ENCODE measurements at regions not wholly inside any gene's neighbourhood (a gene's known extent, or its start where the extent isn't known, plus 50 kb on each side); places are given as distances from the start of the nearest gene placed in this dataset.

GRCh38 chr7:50203521-50203920 is 101.0 kb upstream of the IKZF1 start:
- Mint-ChIP-seq H3K4me1 (peaks cover 50% of the 10 kb centered on the region), H3K4me3 (no peak overlapping the region), H3K27ac (no peak overlapping the region), H3K9me3 (no peaks in the 10 kb centered on the region), H3K27me3 (ENCODE audit: low read depth in 3 of 3) (peaks cover 0 to 11% (median 0%) of the 10 kb centered on the region in 3 donors), H3K36me3 (no peaks in the 10 kb centered on the region)
- Histone ChIP-seq H4K20me1 (ENCODE audit: insufficient read depth, low read length) (no peaks in the 10 kb centered on the region), H3K79me2 (ENCODE audit: insufficient read depth, low read length) (peaks cover 3% of the 10 kb centered on the region), H3K9ac (ENCODE audit: insufficient read depth, low read length, poor library complexity, severe bottlenecking) (no peak overlapping the region), H3K4me3 (replicated peaks in 1 of 3; ENCODE audit: low read depth in 2 of 3, low read length in 3 of 3) (no peak overlapping the region), H2AFZ (ENCODE audit: insufficient read depth, low read depth, low read length, poor library complexity, severe bottlenecking) (no peak overlapping the region), H3K4me2 (replicated peaks; ENCODE audit: extremely low read depth, low read length, poor library complexity, severe bottlenecking) (no peak overlapping the region), H3K36me3 (replicated peaks in 1 of 2; ENCODE audit: control insufficient read depth in 1 of 2, insufficient read depth in 2 of 2, low read length in 2 of 2) (no peaks in the 10 kb centered on the region), H3K27me3 (ENCODE audit: control insufficient read depth in 2 of 2, insufficient read depth in 2 of 2, low read length in 2 of 2) (no peaks in the 10 kb centered on the region), H3K27ac (ENCODE audit: low read depth in 1 of 2, low read length in 2 of 2) (no peak overlapping the region), H3K4me1 (ENCODE audit: control insufficient read depth in 1 of 2, insufficient read depth in 2 of 2, low read length in 2 of 2) (peaks cover 44 to 50% of the 10 kb centered on the region in 2 donors), H3K9me3 (replicated peaks in 1 of 2; ENCODE audit: control insufficient read depth in 1 of 2, insufficient read depth in 1 of 2, low read length in 2 of 2) (no peaks in the 10 kb centered on the region)
- intact Hi-C loops (cut with micrococcal nuclease), result loop anchor here in 1 of 2 donors (5.0 kb wide), 1 partner anchor 164 kb away; no protein-coding TSS in a partner anchor
- no peak for DNase-seq
- no CpG with 5 or more reads among the region's 4 CpGs for WGBS (ENCODE audit: insufficient coverage)
- TF ChIP-seq CTCF (IDR thresholded peaks at IDR 0.05), result no peak

DNA sequence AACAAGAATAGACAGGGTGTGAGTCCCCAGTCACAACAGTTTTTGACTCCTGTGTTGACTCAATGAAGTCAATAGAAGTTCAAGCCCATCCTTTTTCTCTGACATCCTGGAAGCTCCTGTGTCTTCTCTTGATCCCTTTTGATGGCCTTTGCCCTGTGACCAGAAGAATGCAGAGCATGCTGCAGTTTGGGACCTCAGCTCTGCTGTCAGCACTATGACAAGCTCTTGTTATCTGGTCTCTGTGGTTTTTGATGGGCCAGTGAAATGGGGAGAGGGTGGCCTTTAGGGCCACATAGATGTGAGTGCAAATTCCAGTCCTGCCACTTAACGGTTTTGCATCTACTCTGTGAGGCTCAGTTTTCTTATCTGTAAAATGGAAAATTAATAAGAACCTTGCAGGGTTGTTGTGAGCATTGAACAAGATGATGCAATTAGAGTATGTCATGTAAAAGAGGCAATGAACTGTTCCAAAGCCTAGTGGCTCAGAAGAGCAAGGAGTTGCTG is 102.4 kb upstream of the IKZF1 start:
- no peak overlapping the region for H3K4me3 Mint-ChIP-seq
- peaks cover 36% of the 10 kb centered on the region for H3K4me1 Mint-ChIP-seq
- Histone ChIP-seq H3K79me2 (ENCODE audit: insufficient read depth, low read length) (peaks cover 3% of the 10 kb centered on the region), H4K20me1 (ENCODE audit: insufficient read depth, low read length) (no peaks in the 10 kb centered on the region), H3K27me3 (ENCODE audit: control insufficient read depth in 2 of 2, insufficient read depth in 2 of 2, low read length in 2 of 2) (no peaks in the 10 kb centered on the region), H3K4me1 (ENCODE audit: control insufficient read depth in 1 of 2, insufficient read depth in 2 of 2, low read length in 2 of 2) (peaks cover 30 to 36% of the 10 kb centered on the region in 2 donors), H3K9ac (ENCODE audit: insufficient read depth, low read length, poor library complexity, severe bottlenecking) (no peak overlapping the region), H2AFZ (ENCODE audit: insufficient read depth, low read depth, low read length, poor library complexity, severe bottlenecking) (no peak overlapping the region), H3K9me3 (replicated peaks in 1 of 2; ENCODE audit: control insufficient read depth in 1 of 2, insufficient read depth in 1 of 2, low read length in 2 of 2) (no peaks in the 10 kb centered on the region), H3K27ac (ENCODE audit: low read depth in 1 of 2, low read length in 2 of 2) (no peak overlapping the region), H3K36me3 (replicated peaks in 1 of 2; ENCODE audit: control insufficient read depth in 1 of 2, insufficient read depth in 2 of 2, low read length in 2 of 2) (no peaks in the 10 kb centered on the region), H3K4me3 (replicated peaks in 1 of 3; ENCODE audit: low read depth in 2 of 3, low read length in 3 of 3) (no peak overlapping the region), H3K4me2 (replicated peaks; ENCODE audit: extremely low read depth, low read length, poor library complexity, severe bottlenecking) (no peak overlapping the region)
- DNase-seq, result no peak
- no peaks in the 10 kb centered on the region for H3K9me3 Mint-ChIP-seq
- H3K27me3 Mint-ChIP-seq (ENCODE audit: low read depth in 3 of 3), result peaks cover 0 to 10% (median 0%) of the 10 kb centered on the region in 3 donors
- no peak for TF ChIP-seq CTCF (IDR thresholded peaks at IDR 0.05)
- intact Hi-C loops (cut with micrococcal nuclease), result loop anchor here in 1 of 2 donors (5.0 kb wide), 1 partner anchor 165 kb away; no protein-coding TSS in a partner anchor
- H3K27ac Mint-ChIP-seq, result no peak overlapping the region
- WGBS (ENCODE audit: insufficient coverage), result 100% methylated on average over 1 of the region's 1 CpG
- no peaks in the 10 kb centered on the region for H3K36me3 Mint-ChIP-seq
